ENCODE measurements at regions not wholly inside any gene's neighbourhood (a gene's known extent, or its start where the extent isn't known, plus 50 kb on each side); places are given as distances from the start of the nearest gene placed in this dataset.
"Not testable (repeated sequence)": the region's sequence is repeated elsewhere in the genome, so short reads cannot be mapped to it uniquely, and the experiment has no call there.

DNA sequence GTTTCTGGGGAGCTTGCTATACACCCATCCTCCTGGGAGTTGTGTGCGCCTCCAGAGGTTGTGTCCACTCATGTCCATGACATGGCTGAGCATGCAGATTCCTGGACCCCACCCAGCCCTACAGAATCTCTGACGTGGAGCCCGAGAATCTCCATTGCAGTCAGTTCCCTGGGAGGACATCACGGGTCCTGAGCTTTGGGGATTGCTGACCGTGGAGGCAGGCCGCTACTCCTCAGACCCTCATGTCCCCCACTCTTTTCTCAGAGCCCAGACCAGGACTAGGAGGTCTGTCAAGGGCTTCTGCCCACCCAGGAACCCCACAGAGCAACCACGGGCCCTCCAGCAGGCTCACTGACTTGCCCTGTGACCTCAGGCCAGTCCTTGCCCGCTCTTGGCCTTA, 177.7 kb downstream of the TBC1D2B start:
- H3K9ac ChIP-seq (replicated peaks in 1 of 4; ENCODE audit: extremely low read depth in 1 of 4, low read depth in 3 of 4, low read length in 3 of 4); H3K36me3 ChIP-seq (ENCODE audit: control insufficient read depth in 2 of 4, insufficient read depth in 4 of 4, low read length in 3 of 4); H3K14ac ChIP-seq (ENCODE audit: insufficient read length); H3K56ac ChIP-seq (replicated peaks; ENCODE audit: insufficient read length, low read depth, low read length); H2BK120ac ChIP-seq (replicated peaks; ENCODE audit: low read depth, low read length); POLR2A ChIA-PET (ENCODE audit: partially characterized antibody); DNase-seq (ENCODE audit: low read depth in 1 of 2, low spot score in 2 of 2); H3K4ac ChIP-seq (replicated peaks; ENCODE audit: insufficient read length, low read depth, low read length); H3K4me2 ChIP-seq (ENCODE audit: insufficient read depth in 1 of 2, low read depth in 2 of 2, low read length in 2 of 2); H3K23me2 ChIP-seq (ENCODE audit: low read depth, low read length); H3K4me3 ChIP-seq (ENCODE audit: extremely low read depth in 1 of 4, insufficient read depth in 2 of 4, low read depth in 3 of 4, low read length in 4 of 4); H2AFZ ChIP-seq (ENCODE audit: low read length); H2BK15ac ChIP-seq (ENCODE audit: low read length); H3K79me1 ChIP-seq (ENCODE audit: low read depth, low read length); FAIRE-seq; H2BK20ac ChIP-seq (ENCODE audit: low read length); H3K23ac ChIP-seq (ENCODE audit: insufficient read length); H3K4me1 ChIP-seq (replicated peaks in 1 of 4; ENCODE audit: control insufficient read depth in 3 of 4, insufficient read depth in 4 of 4, low read length in 3 of 4); H2BK5ac ChIP-seq (ENCODE audit: low read depth, low read length); H4K8ac ChIP-seq (ENCODE audit: extremely low read depth, insufficient read depth, low read length); H2AK5ac ChIP-seq (ENCODE audit: low read depth, low read length); H3K9me3 ChIP-seq (ENCODE audit: insufficient read depth in 2 of 2, low read depth in 1 of 2, low read length in 1 of 2); H3K27ac ChIP-seq (ENCODE audit: low read depth, low read length); H3K27me3 ChIP-seq (replicated peaks in 1 of 4; ENCODE audit: control insufficient read depth in 3 of 4, extremely low read depth in 1 of 4, insufficient read depth in 3 of 4, low read length in 3 of 4); H4K91ac ChIP-seq (replicated peaks; ENCODE audit: insufficient read length, low read length); H4K20me1 ChIP-seq (replicated peaks in 1 of 2; ENCODE audit: control insufficient read depth in 1 of 2, insufficient read depth in 2 of 2, low read length in 2 of 2); H3K79me2 ChIP-seq (ENCODE audit: control insufficient read depth in 1 of 2, insufficient read depth in 2 of 2, low read length in 2 of 2); H2BK12ac ChIP-seq (ENCODE audit: low read depth, low read length); H4K5ac ChIP-seq (ENCODE audit: insufficient read length, low read depth, low read length); H3K18ac ChIP-seq (ENCODE audit: extremely low read depth, low read length): not testable (repeated sequence)
- 83% methylated on average over 1 of the region's 8 CpGs; no CpG with 5 or more reads in 1 of the 2 experiments for WGBS, 2 experiments (ENCODE audit: extremely low coverage in 1 of 2, insufficient coverage in 1 of 2, insufficient read length in 1 of 2, insufficient replicate concordance in 2 of 2, low coverage in 1 of 2, low lambda C conversion rate in 2 of 2, missing lambda C conversion rate in 1 of 2)
- CTCF ChIA-PET (ENCODE audit: partially characterized antibody), result interaction anchor here (0.6 to 4.9 kb wide), 14 partner anchors 7 to 813 kb away, joined by 3 to 29 read pairs (median 4); no protein-coding TSS in a partner anchor

All from H1 (cell line).